HG02623 (cell line): ENCODE measurements at regions not wholly inside any gene's neighbourhood (a gene's known extent, or its start where the extent isn't known, plus 50 kb on each side); places are given as distances from the start of the nearest gene placed in this dataset.
A peak's percentile ranks its signal among the peaks of the same experiment; 100 is the strongest.

Experiments used
- ATAC-seq: cut with Tn5 transposase; IDR thresholded peaks from one replicate; pipeline ENCODE4 v1.9.1; 2021; ENCODE audit warnings: moderate library complexity; ENCODE audit not compliant: unreplicated experiment

GRCh38 chr18:46265196-46266156 is 161.3 kb downstream of the HAUS1 start:
- no peak for ATAC-seq

DNA sequence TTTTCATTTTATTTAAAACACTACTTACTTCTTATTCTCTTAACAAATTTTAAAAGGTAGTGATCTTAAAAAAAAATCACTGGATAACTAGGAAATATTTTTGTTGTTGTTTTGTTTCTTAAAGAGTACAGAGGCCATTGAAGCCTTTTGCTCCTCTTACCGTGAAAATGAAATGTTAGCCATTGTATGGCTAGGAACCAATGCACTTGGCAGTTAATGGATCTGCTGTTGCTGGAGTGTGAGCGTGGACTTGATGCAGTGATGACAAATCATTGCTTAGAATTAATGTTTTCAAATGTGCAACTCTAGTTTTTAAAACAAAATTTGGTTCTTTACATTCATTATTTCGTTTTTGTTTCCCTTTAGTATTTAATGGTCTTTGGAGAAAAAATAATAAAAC is 162.3 kb downstream of the HAUS1 start:
- ATAC-seq: no peak

GRCh38 chr18:46268671-46269070 is 164.5 kb downstream of the HAUS1 start:
- no peak for ATAC-seq

DNA sequence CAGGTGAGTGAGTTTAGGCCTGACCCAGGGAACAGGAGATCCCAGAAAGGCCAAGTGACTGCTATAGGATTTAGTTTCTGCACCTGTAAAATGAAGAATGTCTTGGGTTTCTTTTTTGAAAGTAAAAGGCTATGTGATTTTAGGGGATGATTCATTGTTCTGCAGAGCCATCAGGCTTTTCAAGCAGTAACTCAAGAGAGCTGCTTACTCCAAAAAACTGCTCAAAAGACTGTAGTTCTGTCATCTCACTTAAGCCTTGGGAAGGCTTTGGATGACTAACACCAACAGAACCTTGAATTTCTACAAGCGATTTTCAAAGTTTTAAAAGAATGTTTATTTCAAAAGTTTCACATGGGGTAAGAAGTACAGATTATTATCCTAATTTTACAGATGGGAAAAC is 165.1 kb downstream of the HAUS1 start:
- no peak for ATAC-seq

GRCh38 chr18:46271488-46271887 is 167.3 kb downstream of the HAUS1 start:
- ATAC-seq: no peak

DNA sequence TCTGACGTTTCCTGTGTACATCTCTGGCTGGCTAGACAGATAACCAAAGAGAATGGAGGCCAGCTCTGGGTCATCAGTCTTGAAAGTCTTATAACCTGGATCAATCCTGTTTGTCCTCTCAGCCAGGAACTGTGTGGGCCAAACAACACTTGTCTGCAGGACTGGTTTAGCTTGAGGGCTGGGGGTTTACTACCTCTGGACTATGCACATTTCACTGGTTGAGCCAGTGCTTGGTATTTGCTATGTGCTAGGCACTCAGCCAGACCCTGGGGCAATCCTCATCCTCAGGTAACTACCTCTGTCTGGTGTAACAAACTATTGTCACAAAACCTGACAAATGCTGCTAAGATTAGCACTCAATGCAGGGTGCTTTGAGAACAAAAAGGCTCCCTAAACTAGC is 169.7 kb downstream of the HAUS1 start:
- no peak for ATAC-seq

DNA sequence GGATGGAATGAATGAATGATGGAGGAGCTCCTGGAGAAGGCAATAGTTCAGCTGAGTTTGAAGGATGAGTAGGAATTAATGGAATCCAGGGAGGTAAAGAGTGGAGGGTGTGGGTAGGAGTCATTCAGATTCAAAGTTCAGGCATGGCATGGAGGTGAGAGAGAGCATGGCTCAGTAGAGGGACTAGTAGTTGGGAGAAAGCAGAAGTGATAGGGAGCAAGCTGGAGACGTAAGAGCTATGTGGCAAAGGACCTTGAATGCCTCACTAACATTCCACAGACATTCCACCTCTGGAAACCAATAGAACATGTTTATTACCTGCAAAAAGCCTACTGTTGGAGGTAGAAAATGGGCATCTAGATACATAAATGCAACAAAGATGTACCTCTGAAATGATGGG is 170.1 kb downstream of the HAUS1 start:
- ATAC-seq: no peak

GRCh38 chr18:46275370-46275769 is 171.2 kb downstream of the HAUS1 start:
- no peak for ATAC-seq

- no peak for ATAC-seq
Measured at GRCh38 chr18:46276748-46277147, 172.6 kb downstream of the HAUS1 start.

GRCh38 chr18:46278481-46279465 is 174.6 kb downstream of the HAUS1 start:
- ATAC-seq: no peak

DNA sequence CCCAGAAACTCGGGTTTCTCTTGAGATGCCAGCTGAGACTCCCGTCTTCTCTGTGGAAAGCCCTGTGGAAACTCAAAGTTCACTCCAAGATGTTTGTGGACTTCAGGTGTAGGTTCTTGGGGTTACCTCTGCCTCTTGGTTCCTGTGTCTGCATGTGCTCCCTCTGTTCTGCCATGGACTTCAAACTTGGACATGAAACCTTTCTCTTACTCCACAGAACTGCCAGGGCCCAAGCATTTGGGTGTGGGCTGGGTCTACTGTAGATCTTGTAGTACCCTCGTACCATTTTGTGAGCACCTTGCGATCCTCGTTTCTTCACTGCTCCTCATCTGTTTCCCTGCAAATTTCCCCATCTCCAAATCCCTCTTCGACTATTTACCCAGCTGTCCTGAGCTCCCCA is 175.5 kb downstream of the HAUS1 start:
- no peak for ATAC-seq

GRCh38 chr18:46281185-46282176 is 177.3 kb downstream of the HAUS1 start:
- ATAC-seq: peak; percentile 72

DNA sequence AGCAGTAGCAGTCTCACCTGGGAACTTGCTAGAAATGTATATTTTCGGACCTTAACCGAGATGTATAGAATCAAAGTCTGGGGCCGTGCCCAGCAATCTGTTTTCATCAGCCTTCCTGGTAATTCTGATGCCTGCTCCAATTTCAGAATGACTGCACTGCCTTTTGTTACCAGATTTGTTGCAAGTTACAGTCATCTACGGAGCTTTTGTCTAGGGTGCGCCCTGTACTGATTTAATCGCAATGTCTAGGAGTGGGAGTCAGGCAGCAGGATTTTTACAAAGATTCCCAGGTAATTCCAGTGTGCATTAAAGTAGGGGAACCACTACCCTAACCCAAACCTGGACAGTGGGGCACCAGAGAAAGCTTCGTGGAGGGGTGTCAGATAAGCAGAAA is 178.0 kb downstream of the HAUS1 start:
- no peak for ATAC-seq

GRCh38 chr18:46282646-46283045 is 178.5 kb downstream of the HAUS1 start:
- no peak for ATAC-seq

DNA sequence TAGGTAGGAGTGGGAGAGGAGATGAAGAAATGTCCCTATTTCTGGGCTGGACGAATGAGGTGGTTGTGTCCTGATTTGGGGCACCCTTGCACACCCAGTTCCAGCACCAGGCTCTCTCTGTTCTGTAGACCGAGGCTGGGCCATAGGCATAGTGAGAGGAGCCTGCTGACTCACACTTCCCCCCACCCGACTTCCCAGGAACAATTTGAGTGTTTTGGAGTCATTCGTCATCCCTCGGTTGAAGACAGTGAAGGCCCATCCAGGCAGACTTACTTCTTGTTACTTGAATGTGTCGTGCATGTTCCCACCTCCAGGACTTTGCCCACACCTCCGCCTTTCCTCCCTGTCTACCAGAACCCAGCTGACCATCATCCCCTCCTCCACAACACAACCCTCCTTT is 179.1 kb downstream of the HAUS1 start:
- no peak for ATAC-seq

GRCh38 chr18:46283895-46284295 is 179.7 kb downstream of the HAUS1 start:
- ATAC-seq: no peak

- ATAC-seq: no peak
Measured at GRCh38 chr18:46289463-46289862, 185.3 kb downstream of the HAUS1 start.

- no peak for ATAC-seq
Measured at GRCh38 chr18:46289931-46290330, 185.7 kb downstream of the HAUS1 start.

DNA sequence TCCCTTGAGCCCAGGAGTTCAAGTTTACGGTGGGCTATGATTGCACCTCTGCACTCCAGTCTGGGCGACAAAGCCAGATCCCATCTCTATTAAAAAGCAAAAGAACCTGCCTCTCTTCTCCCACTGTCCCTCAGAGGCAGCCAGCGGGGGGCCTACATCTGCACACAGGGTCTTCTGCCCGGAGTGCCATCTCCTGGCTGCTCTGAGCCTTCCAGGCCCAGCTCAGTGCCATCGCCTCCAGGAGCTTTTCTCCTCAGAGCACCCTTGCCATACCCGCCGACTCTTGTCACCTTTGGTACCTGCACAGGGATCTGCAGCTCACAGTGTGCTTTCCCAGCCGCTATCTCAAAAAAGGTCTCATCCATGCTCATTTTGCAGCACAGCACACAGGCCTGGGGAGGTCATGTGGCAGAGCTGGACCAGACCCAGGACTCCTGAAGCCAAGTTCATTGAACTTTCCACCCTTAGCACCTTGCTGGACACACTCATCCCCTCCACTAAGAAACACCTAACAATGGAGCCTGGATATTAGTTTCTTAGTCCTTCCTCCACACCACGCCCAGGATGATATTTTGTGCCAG is 186.3 kb downstream of the HAUS1 start:
- no peak for ATAC-seq

DNA sequence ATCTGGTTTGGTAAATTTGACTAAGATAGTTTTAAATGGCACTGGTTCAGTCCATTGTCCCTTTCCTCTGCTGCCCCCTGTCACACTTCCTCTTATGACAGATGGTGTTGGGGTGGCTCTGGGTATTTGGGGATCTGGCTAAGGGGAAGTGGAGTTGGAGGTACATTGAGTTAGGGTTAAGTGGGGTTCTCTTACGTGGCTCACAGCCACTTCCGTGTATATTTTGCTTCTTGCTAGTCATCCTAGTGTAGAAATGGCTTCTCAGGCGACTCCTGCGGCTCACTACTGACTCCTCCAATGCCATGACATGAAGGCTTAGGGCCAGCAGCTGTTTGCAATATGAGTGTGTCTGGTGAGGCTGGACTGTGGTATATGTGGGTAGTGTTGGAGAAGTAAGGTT is 187.0 kb downstream of the HAUS1 start:
- no peak for ATAC-seq
